Transverse colon (tissue), 4 donors: ENCODE measurements at regions not wholly inside any gene's neighbourhood (a gene's known extent, or its start where the extent isn't known, plus 50 kb on each side); places are given as distances from the start of the nearest gene placed in this dataset.

Experiments used
- CTCF ChIP-seq, 5 experiments: fragments of 200-600 bp in 3 of 5; fragments of 450-650 bp in 2 of 5; sonication (generic) in 3 of 5; IDR thresholded peaks; 1 replicate in 2 of 5; 2 replicates in 3 of 5; pipeline ENCODE4 v1.5.1; 2016 to 2017; ENCODE audit warnings: antibody characterized with exemption in 5 of 5, inconsistent platforms in 3 of 5, mild to moderate bottlenecking in 2 of 5, moderate library complexity in 1 of 5
- EP300 ChIP-seq: sonication (generic); formaldehyde crosslinking; IDR thresholded peaks from one replicate; pipeline ENCODE4 v1.6.1; 2017; ENCODE audit warnings: antibody characterized with exemption, low read depth
- POLR2A ChIP-seq: fragments of 450-650 bp; IDR thresholded peaks from one replicate; pipeline ENCODE4 v1.6.1; 2016; ENCODE audit warnings: antibody characterized with exemption, mild to moderate bottlenecking, moderate library complexity
- POLR2AphosphoS5 ChIP-seq, 3 donors: sonication (generic); formaldehyde crosslinking; IDR thresholded peaks; one replicate each; pipeline ENCODE4 v1.6.1; 2016; ENCODE audit warnings: antibody characterized with exemption in 3 of 3

- no peak for TF ChIP-seq POLR2AphosphoS5 (IDR thresholded peaks at IDR 0.05)
- no peak for TF ChIP-seq EP300
- no peak for TF ChIP-seq POLR2A
- no peak for TF ChIP-seq CTCF (IDR thresholded peaks at IDR 0.05)
Observed at GRCh38 chr9:115507148-115507547, 389.2 kb upstream of the TNC start.
